Astrocyte of the cerebellum (primary cell): ENCODE measurements at regions not wholly inside any gene's neighbourhood (a gene's known extent, or its start where the extent isn't known, plus 50 kb on each side); places are given as distances from the start of the nearest gene placed in this dataset.

ENCODE experiments used
- DNase-seq: peaks from one replicate; pipeline ENCODE4 v3.0.0-alpha.2; 2011; ENCODE audit warnings: low read depth
- H3K4me3 ChIP-seq: 2 replicates; pipeline ENCODE4 v1.5.1; 2011; ENCODE audit warnings: mild to moderate bottlenecking, low read depth, low read length, moderate library complexity
- in situ Hi-C: cut with HindIII; loops from 2 replicates; pipeline ENCODE4 v1.10.0; 2017; ENCODE audit warnings: low sequenced_read_pairs
- TF ChIP-seq, protein P1 (sequence below): IDR thresholded peaks from 2 replicates; pipeline ENCODE4 v1.5.1; 2012; ENCODE audit warnings: low read length, low read depth, moderate library complexity, mild to moderate bottlenecking; ENCODE audit errors: missing control alignments

DNA sequence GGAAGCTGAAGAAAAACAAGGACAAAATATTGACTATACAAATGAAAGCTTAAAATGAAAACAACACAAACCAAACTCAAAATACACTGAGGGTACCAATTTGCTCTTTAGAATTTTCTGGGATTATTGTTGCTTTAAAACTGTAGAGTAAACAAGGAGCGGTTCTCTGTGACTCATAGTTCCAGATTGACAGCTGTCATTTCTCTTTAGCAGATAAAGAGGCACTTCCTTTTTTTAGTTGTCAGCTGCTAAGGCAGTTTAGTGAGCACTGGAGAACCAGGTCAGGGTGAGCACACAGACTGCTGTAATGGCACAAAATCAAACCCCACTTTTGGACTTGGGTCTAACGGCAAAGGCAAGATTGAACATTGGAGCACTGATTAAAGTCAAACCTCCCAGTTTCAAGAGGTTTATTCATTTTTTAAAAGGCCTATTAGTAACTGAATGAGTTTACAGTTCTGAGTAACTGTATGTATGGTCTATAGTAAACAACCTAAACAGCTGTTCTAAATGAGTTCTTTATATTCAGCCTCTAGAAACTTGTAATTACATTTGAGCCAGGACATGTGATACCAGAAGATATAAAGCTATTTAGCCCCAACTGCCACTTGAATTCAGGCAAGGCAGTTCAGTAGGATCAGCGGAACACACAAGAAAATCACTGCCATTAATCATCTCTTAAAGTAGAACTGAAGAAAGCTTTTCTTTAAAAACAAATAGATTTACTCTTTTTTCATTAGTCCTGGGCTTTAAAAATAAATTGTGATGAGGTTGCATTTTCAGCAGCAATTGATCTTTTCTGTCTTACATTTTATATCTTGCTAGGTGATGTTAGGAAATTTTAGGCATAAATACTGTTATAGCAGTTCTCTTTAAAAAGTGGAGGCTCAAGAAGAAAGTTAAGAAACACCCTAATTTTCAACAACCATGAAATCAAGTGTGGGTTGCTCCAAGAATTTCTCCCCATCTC is 71.7 kb upstream of the PRICKLE1 start:
- DNase-seq: no peak
- in situ Hi-C loops: no loop called here
- TF ChIP-seq, protein P1, sequence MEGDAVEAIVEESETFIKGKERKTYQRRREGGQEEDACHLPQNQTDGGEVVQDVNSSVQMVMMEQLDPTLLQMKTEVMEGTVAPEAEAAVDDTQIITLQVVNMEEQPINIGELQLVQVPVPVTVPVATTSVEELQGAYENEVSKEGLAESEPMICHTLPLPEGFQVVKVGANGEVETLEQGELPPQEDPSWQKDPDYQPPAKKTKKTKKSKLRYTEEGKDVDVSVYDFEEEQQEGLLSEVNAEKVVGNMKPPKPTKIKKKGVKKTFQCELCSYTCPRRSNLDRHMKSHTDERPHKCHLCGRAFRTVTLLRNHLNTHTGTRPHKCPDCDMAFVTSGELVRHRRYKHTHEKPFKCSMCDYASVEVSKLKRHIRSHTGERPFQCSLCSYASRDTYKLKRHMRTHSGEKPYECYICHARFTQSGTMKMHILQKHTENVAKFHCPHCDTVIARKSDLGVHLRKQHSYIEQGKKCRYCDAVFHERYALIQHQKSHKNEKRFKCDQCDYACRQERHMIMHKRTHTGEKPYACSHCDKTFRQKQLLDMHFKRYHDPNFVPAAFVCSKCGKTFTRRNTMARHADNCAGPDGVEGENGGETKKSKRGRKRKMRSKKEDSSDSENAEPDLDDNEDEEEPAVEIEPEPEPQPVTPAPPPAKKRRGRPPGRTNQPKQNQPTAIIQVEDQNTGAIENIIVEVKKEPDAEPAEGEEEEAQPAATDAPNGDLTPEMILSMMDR: no peak
- H3K4me3 ChIP-seq: no peak overlapping the region

GRCh38 chr12:42660117-42660516 is 70.6 kb upstream of the PRICKLE1 start:
- in situ Hi-C loops: no loop called here
- DNase-seq: no peak

DNA sequence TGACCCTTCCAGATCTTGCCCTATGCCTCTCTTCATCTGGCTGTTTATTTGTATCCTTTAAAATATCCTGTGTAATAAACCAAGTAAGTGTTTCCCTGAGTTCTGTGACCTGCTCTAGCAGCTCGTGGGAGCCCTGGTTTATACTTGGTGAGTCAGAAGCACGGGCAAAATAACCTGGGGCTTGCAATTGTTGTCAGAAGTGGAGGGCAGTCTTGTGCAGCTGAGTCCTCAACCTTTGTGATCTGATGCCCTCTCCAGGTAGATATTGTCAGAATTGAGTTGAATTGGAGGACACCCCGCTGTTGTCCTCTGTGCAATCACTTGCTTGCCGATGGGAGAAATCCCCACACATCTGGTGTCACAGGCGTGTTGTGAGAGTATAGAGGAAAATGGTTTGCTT is 62.5 kb upstream of the PRICKLE1 start:
- no peak overlapping the region for H3K4me3 ChIP-seq
- no peak for DNase-seq
- in situ Hi-C loops: no loop called here
- TF ChIP-seq, protein P1: no peak

More at GRCh38 chr12:42660117-42660516, 70.6 kb upstream of the PRICKLE1 start:
- H3K4me3 ChIP-seq: no peak overlapping the region
- TF ChIP-seq, protein P1: no peak

DNA sequence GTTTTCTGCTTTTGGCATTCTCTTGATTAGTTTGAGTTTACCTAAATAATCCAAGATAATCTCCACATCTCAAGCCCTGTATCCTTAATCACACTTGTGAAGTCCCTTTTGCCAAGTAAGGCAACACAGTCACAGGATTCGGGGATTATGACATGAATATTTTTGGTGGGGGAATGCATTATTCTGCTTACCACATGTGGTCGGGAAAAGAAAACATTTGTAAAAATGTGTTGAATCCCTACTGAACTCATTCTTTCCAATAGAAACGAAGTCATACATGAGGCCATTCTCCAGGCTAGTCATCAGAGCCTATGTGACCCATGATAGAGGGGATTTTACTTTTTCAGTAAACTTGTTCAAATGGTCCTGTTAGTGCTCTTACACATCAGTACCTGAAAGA is 58.5 kb upstream of the PRICKLE1 start:
- no peak overlapping the region for H3K4me3 ChIP-seq
- TF ChIP-seq, protein P1: no peak
- in situ Hi-C loops: no loop called here
- peak; percentile 23 for DNase-seq

- TF ChIP-seq, protein P1: no peak
- in situ Hi-C loops: no loop called here
- no peak overlapping the region for H3K4me3 ChIP-seq
- DNase-seq: no peak
Measured at GRCh38 chr12:42643881-42644579, 54.5 kb upstream of the PRICKLE1 start.

DNA sequence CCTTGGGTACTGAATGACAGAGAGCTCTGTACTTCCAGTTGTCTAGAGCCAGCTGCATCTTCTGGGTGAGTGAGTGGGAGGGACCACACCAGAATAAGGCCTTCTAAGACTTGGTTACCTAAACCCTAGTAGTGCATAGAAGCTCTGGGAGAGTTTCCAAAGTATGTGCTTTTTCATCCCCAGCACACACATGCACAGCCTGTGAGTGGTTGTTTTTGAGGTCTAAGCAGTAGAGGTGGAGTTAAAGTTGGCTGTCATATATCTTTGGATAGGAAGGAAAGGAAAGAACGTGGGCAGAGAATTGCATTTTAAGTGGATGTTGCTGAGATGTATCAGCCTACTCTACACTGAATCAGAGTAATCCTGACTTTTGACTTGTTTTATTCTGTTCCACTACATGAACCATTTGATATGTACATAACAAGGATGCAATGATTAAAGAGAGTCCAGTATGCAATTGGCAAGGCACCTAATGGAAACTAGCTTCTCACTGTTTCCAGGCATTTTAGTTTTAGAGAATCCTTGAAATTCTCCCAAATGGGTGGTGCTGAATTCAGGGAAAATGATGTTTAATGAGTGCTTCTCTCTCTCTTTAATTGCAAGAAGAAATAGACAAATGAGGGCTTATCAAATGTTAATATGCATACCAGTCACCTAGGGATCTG is 51.8 kb upstream of the PRICKLE1 start:
- DNase-seq: no peak
- in situ Hi-C loops: no loop called here
- TF ChIP-seq, protein P1: no peak
- H3K4me3 ChIP-seq: no peak overlapping the region
